IMR-90 (cell line): ENCODE measurements at regions not wholly inside any gene's neighbourhood (a gene's known extent, or its start where the extent isn't known, plus 50 kb on each side); places are given as distances from the start of the nearest gene placed in this dataset.
"Not testable (repeated sequence)": the region's sequence is repeated elsewhere in the genome, so short reads cannot be mapped to it uniquely, and the experiment has no call there.

Experiments
- ATAC-seq: fragments of 200-7000 bp; cut with Tn5 transposase; 2 replicates; pipeline ENCODE4 v1.9.1; 2020; ENCODE audit warnings: low read depth, mild to moderate bottlenecking, moderate library complexity
- BruUV-seq: library from RNA; stranded (reverse); fragments of 400-500 nt; replicated peaks from 2 replicates; lab custom pipeline; 2021; lab: Mats Ljungman, UMichigan
- CTCF ChIA-PET: fragments of 300-600 bp; formaldehyde crosslinking; extraction: SDS; loops from one replicate; lab custom pipeline; 2021; ENCODE audit warnings: antibody characterized with exemption; lab: Yijun Ruan, JAX
- POLR2A ChIA-PET: fragments of 300-600 bp; sonication (Branson Sonifier 250); formaldehyde crosslinking; loops from one replicate; lab custom pipeline; 2022; ENCODE audit warnings: antibody characterized with exemption; ENCODE audit not compliant: unreplicated experiment; lab: Charles Lee
- DNase-seq: peaks from one replicate; pipeline ENCODE4 v3.0.0; 2013
- H2AFZ ChIP-seq: replicated peaks from 2 replicates; pipeline ENCODE3; 2013; ENCODE audit warnings: low read length, mild to moderate bottlenecking; ENCODE audit not compliant: poor library complexity
- H2AK5ac ChIP-seq: 2 replicates; pipeline ENCODE4 v1.6.1; 2013; ENCODE audit warnings: low read depth, low read length, inconsistent platforms
- H2AK9ac ChIP-seq: replicated peaks from 2 replicates; pipeline ENCODE3; 2013; ENCODE audit warnings: mild to moderate bottlenecking, low read depth, low read length, moderate library complexity; ENCODE audit not compliant: poor library complexity
- H2BK120ac ChIP-seq: 2 replicates; pipeline ENCODE4 v1.6.1; 2013; ENCODE audit warnings: low read depth, low read length, inconsistent platforms
- H2BK15ac ChIP-seq: 3 replicates; pipeline ENCODE4 v1.6.1; 2013; ENCODE audit warnings: low read depth, low read length, inconsistent platforms
- H2BK20ac ChIP-seq: 2 replicates; pipeline ENCODE4 v1.6.1; 2013; ENCODE audit warnings: low read depth, mild to moderate bottlenecking, inconsistent platforms, low read length, moderate library complexity
- H2BK5ac ChIP-seq: 2 replicates; pipeline ENCODE4 v1.6.1; 2013; ENCODE audit warnings: mild to moderate bottlenecking, low read depth, low read length, inconsistent platforms; ENCODE audit not compliant: poor library complexity, severe bottlenecking
- H3K14ac ChIP-seq: replicated peaks from 2 replicates; pipeline ENCODE4 v1.6.1; 2013; ENCODE audit warnings: low read depth, low read length, inconsistent platforms
- H3K18ac ChIP-seq: 2 replicates; pipeline ENCODE4 v1.6.1; 2013; ENCODE audit warnings: low read depth, low read length, control low read depth
- H3K23ac ChIP-seq: 2 replicates; pipeline ENCODE4 v1.6.1; 2013; ENCODE audit warnings: low read depth, low read length, inconsistent platforms
- H3K27ac ChIP-seq: 2 replicates; pipeline ENCODE4 v1.5.1; 2013; ENCODE audit warnings: mild to moderate bottlenecking, control low read depth, low read length; ENCODE audit not compliant: insufficient read depth
- H3K27me3 ChIP-seq: 2 replicates; pipeline ENCODE4 v1.6.1; 2013; ENCODE audit warnings: low read length; ENCODE audit not compliant: control insufficient read depth, insufficient read depth
- H3K36me3 ChIP-seq: 2 replicates; pipeline ENCODE4 v1.6.1; 2013; ENCODE audit warnings: low read length, mixed read lengths; ENCODE audit not compliant: control insufficient read depth, insufficient read depth
- H3K4ac ChIP-seq: 2 replicates; pipeline ENCODE4 v1.6.1; 2013; ENCODE audit warnings: low read depth, low read length, inconsistent platforms
- H3K4me1 ChIP-seq: 2 replicates; pipeline ENCODE4 v1.6.1; 2013; ENCODE audit warnings: low read length, mixed read lengths; ENCODE audit not compliant: control insufficient read depth, insufficient read depth
- H3K4me2 ChIP-seq: 2 replicates; pipeline ENCODE4 v1.6.1; 2013; ENCODE audit warnings: low read depth, mild to moderate bottlenecking, control low read depth, low read length, moderate library complexity
- H3K4me3 ChIP-seq: 2 replicates; pipeline ENCODE4 v1.5.1; 2013; ENCODE audit warnings: low read depth, mild to moderate bottlenecking, control low read depth, low read length, moderate library complexity; ENCODE audit not compliant: insufficient read depth
- H3K56ac ChIP-seq: 2 replicates; pipeline ENCODE4 v1.6.1; 2013; ENCODE audit warnings: low read length, inconsistent platforms; ENCODE audit not compliant: insufficient read depth; ENCODE audit errors: extremely low read depth
- H3K79me1 ChIP-seq, 2 experiments: 2 replicates each; pipeline ENCODE4 v1.6.1; 2013; ENCODE audit warnings: low read length in 2 of 2, inconsistent platforms in 1 of 2, low read depth in 1 of 2
- H3K9ac ChIP-seq: 2 replicates; pipeline ENCODE4 v1.6.1; 2013; ENCODE audit warnings: low read depth, low read length, control low read depth
- H3K9me1 ChIP-seq: 2 replicates; pipeline ENCODE4 v1.6.1; 2013; ENCODE audit warnings: low read length, inconsistent platforms; ENCODE audit not compliant: insufficient read depth
- H3K9me3 ChIP-seq: 2 replicates; pipeline ENCODE4 v1.6.1; 2013; ENCODE audit warnings: low read length; ENCODE audit not compliant: control insufficient read depth, insufficient read depth
- H4K20me1 ChIP-seq: 2 replicates; pipeline ENCODE4 v1.6.1; 2013; ENCODE audit warnings: low read length, inconsistent platforms; ENCODE audit not compliant: insufficient read depth
- H4K5ac ChIP-seq: 2 replicates; pipeline ENCODE4 v1.6.1; 2013; ENCODE audit warnings: mild to moderate bottlenecking, low read depth, low read length, control low read depth
- H4K8ac ChIP-seq, 2 experiments: 2 replicates each; pipeline ENCODE4 v1.6.1; 2013; ENCODE audit warnings: low read depth in 2 of 2, low read length in 2 of 2, control low read depth in 1 of 2, inconsistent platforms in 1 of 2
- H4K91ac ChIP-seq: 2 replicates; pipeline ENCODE4 v1.6.1; 2013; ENCODE audit warnings: low read depth, low read length, inconsistent platforms; ENCODE audit not compliant: insufficient read depth
- WGBS, 2 experiments: methylation state at CpG; one replicate each; pipeline versions ENCODE4 v1.1.5 to v1.1.7; 2013; ENCODE audit warnings: missing lambda C conversion rate in 2 of 2; ENCODE audit not compliant: insufficient read length in 1 of 2; ENCODE audit errors: extremely low coverage in 2 of 2; 5-methylcytosine and 5-hydroxymethylcytosine counted together
- dilution Hi-C: fragments of 300-500 bp; cut with HindIII; formaldehyde crosslinking; loops from one replicate; pipeline ENCODE4 v1.14.3; 2018; ENCODE audit warnings: low sequenced_read_pairs; ENCODE audit not compliant: unreplicated experiment
- in situ Hi-C: fragments of 300-500 bp; cut with MboI; formaldehyde crosslinking; loops from 3 replicates; pipeline ENCODE4 v1.14.3; 2019; ENCODE audit warnings: low sequenced_read_pairs, inconsistent platforms, mixed read lengths
- intact Hi-C: fragments of 100-400 bp; cut with micrococcal nuclease; formaldehyde crosslinking; loops from 2 replicates; pipeline ENCODE4 v1.10.0; 2022

DNA sequence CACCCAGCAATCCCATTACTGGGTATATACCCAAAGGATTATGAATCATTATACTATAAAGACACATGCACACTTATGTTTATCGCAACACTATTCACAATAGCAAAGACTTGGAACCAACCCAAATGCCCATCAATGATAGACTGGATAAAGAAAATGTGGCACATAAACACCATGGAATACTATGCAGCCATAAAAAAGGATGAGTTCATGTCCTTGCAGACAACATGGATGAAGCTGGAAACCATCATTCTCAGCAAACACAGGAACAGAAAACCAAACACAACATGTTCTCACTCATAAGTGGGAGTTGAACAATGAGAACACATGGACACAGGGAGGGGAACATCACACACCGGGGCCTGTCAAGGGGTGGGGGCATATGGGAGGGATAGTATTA lies 169.1 kb upstream of the RBBP8 start:
- H3K18ac ChIP-seq, H3K9me3 ChIP-seq, H3K27me3 ChIP-seq, H3K23ac ChIP-seq, POLR2A ChIA-PET, H4K8ac ChIP-seq, H3K36me3 ChIP-seq, H4K91ac ChIP-seq, H3K4me2 ChIP-seq, H3K9me1 ChIP-seq, H2AK9ac ChIP-seq, H4K5ac ChIP-seq, H3K4ac ChIP-seq, H2BK20ac ChIP-seq, DNase-seq, H3K4me1 ChIP-seq, H3K79me1 ChIP-seq, H3K27ac ChIP-seq, BruUV-seq, H3K4me3 ChIP-seq, H2BK120ac ChIP-seq, H3K9ac ChIP-seq, ATAC-seq, H3K14ac ChIP-seq, H4K20me1 ChIP-seq, dilution Hi-C loops, H2AK5ac ChIP-seq, intact Hi-C loops, H2AFZ ChIP-seq, H3K56ac ChIP-seq, CTCF ChIA-PET, H2BK5ac ChIP-seq, H2BK15ac ChIP-seq: not testable (repeated sequence)
- in situ Hi-C loops: loop anchor here (25.0 kb wide), 1 partner anchor 852 kb away; no protein-coding TSS in a partner anchor
- no CpG with 5 or more reads among the region's 2 CpGs for WGBS, 2 experiments
